ENCODE measurements at regions not wholly inside any gene's neighbourhood (a gene's known extent, or its start where the extent isn't known, plus 50 kb on each side); places are given as distances from the start of the nearest gene placed in this dataset.

DNA sequence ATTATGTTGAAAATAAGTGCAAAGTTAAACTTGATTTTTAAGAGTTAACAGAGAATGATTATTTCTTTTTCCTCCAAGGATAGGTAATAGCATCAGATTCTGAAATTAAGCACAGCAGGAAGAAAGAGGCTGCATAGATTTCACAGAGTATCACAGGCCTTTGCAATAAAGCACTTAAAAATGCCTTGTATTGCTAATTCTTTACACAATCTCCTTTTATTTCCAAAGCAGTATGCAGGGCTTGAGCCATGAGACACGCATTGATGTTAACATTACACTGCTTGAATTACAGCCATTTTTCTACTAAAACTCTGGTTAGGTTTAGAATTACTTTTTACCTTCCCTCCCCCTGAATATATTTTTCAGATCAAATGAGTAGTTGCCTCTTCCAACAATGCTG is 398.3 kb downstream of the BCAT1 start:
- TF ChIP-seq, protein P1, sequence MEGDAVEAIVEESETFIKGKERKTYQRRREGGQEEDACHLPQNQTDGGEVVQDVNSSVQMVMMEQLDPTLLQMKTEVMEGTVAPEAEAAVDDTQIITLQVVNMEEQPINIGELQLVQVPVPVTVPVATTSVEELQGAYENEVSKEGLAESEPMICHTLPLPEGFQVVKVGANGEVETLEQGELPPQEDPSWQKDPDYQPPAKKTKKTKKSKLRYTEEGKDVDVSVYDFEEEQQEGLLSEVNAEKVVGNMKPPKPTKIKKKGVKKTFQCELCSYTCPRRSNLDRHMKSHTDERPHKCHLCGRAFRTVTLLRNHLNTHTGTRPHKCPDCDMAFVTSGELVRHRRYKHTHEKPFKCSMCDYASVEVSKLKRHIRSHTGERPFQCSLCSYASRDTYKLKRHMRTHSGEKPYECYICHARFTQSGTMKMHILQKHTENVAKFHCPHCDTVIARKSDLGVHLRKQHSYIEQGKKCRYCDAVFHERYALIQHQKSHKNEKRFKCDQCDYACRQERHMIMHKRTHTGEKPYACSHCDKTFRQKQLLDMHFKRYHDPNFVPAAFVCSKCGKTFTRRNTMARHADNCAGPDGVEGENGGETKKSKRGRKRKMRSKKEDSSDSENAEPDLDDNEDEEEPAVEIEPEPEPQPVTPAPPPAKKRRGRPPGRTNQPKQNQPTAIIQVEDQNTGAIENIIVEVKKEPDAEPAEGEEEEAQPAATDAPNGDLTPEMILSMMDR (conservative IDR thresholded peaks at IDR 0.05; ENCODE audit: low read depth, low read length), result no peak
- no peak for TF ChIP-seq MXI1 (IDR thresholded peaks at IDR 0.05; ENCODE audit: borderline replicate concordance, low read depth, low read length)

Data from IMR-90 (cell line).